ENCODE measurements at regions not wholly inside any gene's neighbourhood (a gene's known extent, or its start where the extent isn't known, plus 50 kb on each side); places are given as distances from the start of the nearest gene placed in this dataset.
A peak's percentile ranks its signal among the peaks of the same experiment; 100 is the strongest.

DNA sequence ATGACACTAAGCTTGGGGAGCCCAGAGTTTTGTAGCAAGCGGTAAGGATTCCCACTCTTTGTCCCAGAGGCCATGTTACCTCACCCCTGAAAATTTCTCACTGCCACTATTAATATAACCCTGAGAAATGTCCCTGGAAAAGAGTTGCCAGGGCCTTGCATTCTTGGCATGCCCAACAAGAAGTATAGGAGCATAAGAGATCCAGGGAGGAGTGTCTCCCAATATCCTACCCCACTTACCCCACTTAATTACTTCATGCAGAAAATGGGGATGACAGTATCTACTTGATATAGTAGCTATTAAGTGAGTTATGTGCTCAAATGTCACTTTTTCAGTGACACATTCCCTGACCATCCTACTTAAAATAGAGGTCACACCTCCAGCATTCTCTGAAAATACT lies 120.5 kb upstream of the C1GALT1C1 start:
- TF ChIP-seq, protein P1, sequence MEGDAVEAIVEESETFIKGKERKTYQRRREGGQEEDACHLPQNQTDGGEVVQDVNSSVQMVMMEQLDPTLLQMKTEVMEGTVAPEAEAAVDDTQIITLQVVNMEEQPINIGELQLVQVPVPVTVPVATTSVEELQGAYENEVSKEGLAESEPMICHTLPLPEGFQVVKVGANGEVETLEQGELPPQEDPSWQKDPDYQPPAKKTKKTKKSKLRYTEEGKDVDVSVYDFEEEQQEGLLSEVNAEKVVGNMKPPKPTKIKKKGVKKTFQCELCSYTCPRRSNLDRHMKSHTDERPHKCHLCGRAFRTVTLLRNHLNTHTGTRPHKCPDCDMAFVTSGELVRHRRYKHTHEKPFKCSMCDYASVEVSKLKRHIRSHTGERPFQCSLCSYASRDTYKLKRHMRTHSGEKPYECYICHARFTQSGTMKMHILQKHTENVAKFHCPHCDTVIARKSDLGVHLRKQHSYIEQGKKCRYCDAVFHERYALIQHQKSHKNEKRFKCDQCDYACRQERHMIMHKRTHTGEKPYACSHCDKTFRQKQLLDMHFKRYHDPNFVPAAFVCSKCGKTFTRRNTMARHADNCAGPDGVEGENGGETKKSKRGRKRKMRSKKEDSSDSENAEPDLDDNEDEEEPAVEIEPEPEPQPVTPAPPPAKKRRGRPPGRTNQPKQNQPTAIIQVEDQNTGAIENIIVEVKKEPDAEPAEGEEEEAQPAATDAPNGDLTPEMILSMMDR (IDR thresholded peaks at IDR 0.05), result no peak
- ATAC-seq (no peak), DNase-seq (no peak)
- no peak overlapping the region for H3K4me3 ChIP-seq
- 96 to 100% methylated on average over 1 of the region's 1 CpG for WGBS, 2 donors
- no peak overlapping the region for H3K27ac ChIP-seq
- H3K4me1 ChIP-seq, result no peaks in the 10 kb centered on the region
- H3K9me3 ChIP-seq, result no peaks in the 10 kb centered on the region
- H3K27me3 ChIP-seq, result peaks cover 0 to 5% (median 0%) of the 10 kb centered on the region in 7 donors
- no peaks in the 10 kb centered on the region for H3K36me3 ChIP-seq
- intact Hi-C loops (cut with DNase I), result no loop called here

DNA sequence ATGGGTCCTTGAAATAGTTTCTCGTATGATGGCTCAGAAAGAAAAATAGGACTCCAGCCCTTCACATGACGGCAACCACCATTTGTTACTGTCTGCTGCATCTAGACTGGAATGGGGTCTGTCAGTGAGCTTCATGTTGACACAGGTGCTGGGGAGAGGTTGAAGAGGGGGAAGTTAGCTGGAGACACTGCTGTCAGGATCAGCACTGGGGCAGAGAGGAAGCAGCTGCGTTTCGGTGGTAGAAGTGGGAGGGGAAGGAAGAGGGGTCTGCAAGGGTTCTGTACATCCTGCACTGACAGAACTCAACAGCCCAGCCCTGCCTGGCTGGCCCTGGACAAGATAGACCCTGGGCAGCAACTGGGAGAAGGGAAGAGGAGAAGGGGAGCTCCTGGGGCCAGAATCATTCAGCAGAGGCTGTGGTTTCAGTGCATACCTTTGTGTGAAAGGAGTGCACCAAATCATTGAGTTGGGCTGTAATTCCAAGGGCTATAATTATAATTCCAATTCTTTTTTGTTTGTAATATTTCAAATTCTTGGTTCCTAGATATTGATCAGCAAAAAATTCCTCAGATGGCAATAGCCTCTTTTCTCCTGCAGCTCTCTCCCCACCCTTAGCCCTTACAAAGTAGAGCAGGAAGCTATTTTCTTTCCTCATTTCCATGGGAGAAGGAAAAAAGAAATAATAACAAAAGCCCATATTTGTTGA lies 119.4 kb upstream of the C1GALT1C1 start:
- Histone ChIP-seq H3K4me1 (no peaks in the 10 kb centered on the region), H3K4me3 (no peak overlapping the region), H3K27me3 (peaks cover 0 to 5% (median 0%) of the 10 kb centered on the region in 7 donors), H3K9me3 (no peaks in the 10 kb centered on the region), H3K27ac (no peak overlapping the region), H3K36me3 (no peaks in the 10 kb centered on the region)
- intact Hi-C loops (cut with DNase I), result no loop called here
- DNase-seq, result no peak
- ATAC-seq, result peak in 1 of 8 donors; percentile 27
- WGBS, 2 donors, result 25 to 45% methylated on average over 2 to 4 of the region's 4 CpGs
- TF ChIP-seq, protein P1 (IDR thresholded peaks at IDR 0.05), result no peak

DNA sequence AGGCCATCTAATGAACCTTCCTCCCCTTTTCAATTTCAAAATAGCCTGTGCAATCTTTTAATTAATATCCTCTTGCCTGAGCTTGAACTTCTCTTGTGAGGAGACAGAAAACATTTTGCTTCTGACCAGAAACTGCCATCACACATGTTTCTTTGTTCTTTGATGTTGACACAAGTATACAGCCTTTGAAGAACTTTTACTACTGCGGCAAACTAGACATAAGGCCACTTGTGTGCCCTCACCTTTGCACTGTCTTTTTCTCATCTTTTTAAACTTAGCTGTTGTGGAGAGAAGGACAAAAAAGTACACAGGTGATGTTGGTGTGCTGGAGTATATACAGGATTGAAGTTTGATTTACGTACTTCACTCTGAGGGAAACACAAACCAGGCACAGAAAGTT lies 116.3 kb upstream of the C1GALT1C1 start:
- intact Hi-C loops (cut with DNase I), result no loop called here

DNA sequence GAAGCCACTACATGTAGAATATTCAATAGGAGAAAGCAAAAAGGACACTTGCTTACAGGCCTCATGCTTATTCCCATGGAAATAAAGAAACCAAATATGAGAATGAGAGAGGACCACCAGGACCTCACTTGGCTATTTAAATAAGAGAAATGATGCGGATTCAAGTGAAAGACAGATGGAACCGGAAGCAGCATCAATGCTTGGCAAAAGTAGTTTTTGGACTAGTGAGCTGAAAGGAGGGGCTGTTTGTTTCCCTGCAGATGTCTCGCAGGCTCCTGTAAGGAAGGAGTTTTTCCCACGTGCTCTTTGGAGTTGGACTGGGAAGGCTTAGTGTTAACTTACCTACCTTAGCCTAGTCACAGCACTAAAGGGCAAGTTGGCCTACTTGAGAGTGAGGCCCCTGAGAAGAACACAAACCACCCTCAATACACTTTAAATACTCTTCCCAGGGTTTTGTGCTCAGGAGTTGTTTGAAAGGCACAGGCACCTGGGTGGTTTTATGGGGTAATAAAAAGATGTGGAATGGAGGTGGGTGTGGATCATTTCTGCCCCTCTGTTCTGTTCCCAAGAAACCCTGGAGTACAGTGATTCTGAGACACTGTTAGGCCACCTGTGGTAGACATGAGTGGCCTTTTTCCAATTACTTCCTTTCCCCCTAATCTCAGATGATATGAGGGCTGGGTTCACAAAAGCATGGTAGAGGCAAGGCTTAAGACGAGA lies 113.3 kb upstream of the C1GALT1C1 start:
- H3K4me1 ChIP-seq, result no peaks in the 10 kb centered on the region
- intact Hi-C loops (cut with DNase I), result no loop called here
- WGBS, 2 donors, result 61 to 71% methylated on average over 5 of the region's 5 CpGs
- H3K36me3 ChIP-seq, result no peaks in the 10 kb centered on the region
- TF ChIP-seq, protein P1 (IDR thresholded peaks at IDR 0.05), result no peak
- H3K9me3 ChIP-seq, result no peaks in the 10 kb centered on the region
- DNase-seq (no peak), ATAC-seq (no peak)
- no peak overlapping the region for H3K27ac ChIP-seq
- H3K4me3 ChIP-seq, result no peak overlapping the region
- peaks cover 0 to 5% (median 0%) of the 10 kb centered on the region in 7 donors for H3K27me3 ChIP-seq

More for the DNA sequence above, 116.3 kb upstream of the C1GALT1C1 start:
- H3K9me3 ChIP-seq, result no peaks in the 10 kb centered on the region
- 90 to 99% methylated on average over 2 of the region's 2 CpGs for WGBS, 2 donors
- no peak overlapping the region for H3K27ac ChIP-seq
- H3K27me3 ChIP-seq, result peaks cover 0 to 5% (median 0%) of the 10 kb centered on the region in 7 donors
- H3K36me3 ChIP-seq, result no peaks in the 10 kb centered on the region
- H3K4me3 ChIP-seq, result no peak overlapping the region
- DNase-seq, result no peak
- no peaks in the 10 kb centered on the region for H3K4me1 ChIP-seq
- ATAC-seq, result no peak
- TF ChIP-seq, protein P1 (IDR thresholded peaks at IDR 0.05), result no peak
